Liver (tissue), 7 donors: ENCODE measurements at regions not wholly inside any gene's neighbourhood (a gene's known extent, or its start where the extent isn't known, plus 50 kb on each side); places are given as distances from the start of the nearest gene placed in this dataset.

Source experiments
- DNase-seq: peaks from one replicate; pipeline ENCODE4 v3.0.0-alpha.2; 2017; ENCODE audit warnings: low spot score
- H3K27ac ChIP-seq, 2 donors: one replicate each; pipeline ENCODE4 v1.7.0; 2013; ENCODE audit warnings: inconsistent platforms in 2 of 2, low read length in 2 of 2, control low read depth in 1 of 2, low read depth in 1 of 2, mild to moderate bottlenecking in 1 of 2
- H3K27me3 ChIP-seq, 4 donors: one replicate each; pipeline versions ENCODE4 v1.6.1 to v1.7.0; 2013; ENCODE audit warnings: low read length in 3 of 4, inconsistent platforms in 1 of 4, mild to moderate bottlenecking in 1 of 4, moderate library complexity in 1 of 4; ENCODE audit not compliant: control insufficient read depth in 4 of 4, insufficient read depth in 4 of 4
- H3K36me3 ChIP-seq, 4 donors: one replicate each; pipeline versions ENCODE4 v1.6.1 to v1.7.0; 2013; ENCODE audit warnings: low read length in 3 of 4, mild to moderate bottlenecking in 3 of 4, low read depth in 1 of 4, moderate library complexity in 1 of 4; ENCODE audit not compliant: control insufficient read depth in 4 of 4, insufficient read depth in 3 of 4
- H3K4me1 ChIP-seq, 4 donors: one replicate each; pipeline versions ENCODE4 v1.6.1 to v1.7.0; 2013; ENCODE audit warnings: low read length in 3 of 4, mild to moderate bottlenecking in 3 of 4, moderate library complexity in 1 of 4; ENCODE audit not compliant: control insufficient read depth in 4 of 4, insufficient read depth in 4 of 4
- H3K4me3 ChIP-seq, 3 donors: one replicate each; pipeline versions ENCODE4 v1.6.1 to v1.7.0; 2013; ENCODE audit warnings: low read length in 3 of 3, control low read depth in 1 of 3, low read depth in 1 of 3, mild to moderate bottlenecking in 1 of 3
- H3K9ac ChIP-seq, 2 donors: one replicate each; pipeline ENCODE4 v1.7.0; 2013; ENCODE audit warnings: low read length in 2 of 2, mild to moderate bottlenecking in 2 of 2, moderate library complexity in 2 of 2, control low read depth in 1 of 2, low read depth in 1 of 2
- H3K9me3 ChIP-seq, 4 donors: one replicate each; pipeline versions ENCODE4 v1.6.1 to v1.7.0; 2013; ENCODE audit warnings: low read length in 3 of 4; ENCODE audit not compliant: control insufficient read depth in 4 of 4
- ATF3 ChIP-seq: IDR thresholded peaks from 2 replicates; pipeline ENCODE4 v1.6.1; 2016; ENCODE audit warnings: antibody characterized with exemption
- FOXA1 ChIP-seq: IDR thresholded peaks from 2 replicates; pipeline ENCODE4 v1.6.1; 2016; ENCODE audit warnings: antibody characterized with exemption
- HNF4A ChIP-seq, 2 donors: conservative IDR thresholded peaks; 2 replicates each; pipeline ENCODE4 v1.6.1; 2016; ENCODE audit warnings: antibody characterized with exemption in 2 of 2, mild to moderate bottlenecking in 2 of 2
- HNF4G ChIP-seq: IDR thresholded peaks from 2 replicates; pipeline ENCODE4 v1.6.1; 2016; ENCODE audit warnings: antibody characterized with exemption
- JUND ChIP-seq, 2 donors: IDR thresholded peaks; 2 replicates each; pipeline ENCODE4 v1.6.1; 2016; ENCODE audit warnings: antibody characterized with exemption in 2 of 2
- MAX ChIP-seq: IDR thresholded peaks from 2 replicates; pipeline ENCODE4 v1.6.1; 2016; ENCODE audit warnings: antibody characterized with exemption
- NR2F2 ChIP-seq: IDR thresholded peaks from 2 replicates; pipeline ENCODE4 v1.6.1; 2016; ENCODE audit warnings: antibody characterized with exemption
- RAD21 ChIP-seq, 2 donors: IDR thresholded peaks; 2 replicates each; pipeline ENCODE4 v1.6.1; 2016; ENCODE audit warnings: antibody characterized with exemption in 2 of 2, mild to moderate bottlenecking in 2 of 2
- RXRA ChIP-seq, 2 donors: IDR thresholded peaks; 2 replicates each; pipeline ENCODE4 v1.6.1; 2017 to 2018; ENCODE audit warnings: antibody characterized with exemption in 2 of 2, mild to moderate bottlenecking in 1 of 2
- TAF1 ChIP-seq: conservative IDR thresholded peaks from 2 replicates; pipeline ENCODE4 v1.6.1; 2016; ENCODE audit warnings: antibody characterized with exemption, mild to moderate bottlenecking
- ZBTB33 ChIP-seq: IDR thresholded peaks from 2 replicates; pipeline ENCODE4 v1.6.1; 2016; ENCODE audit warnings: antibody characterized with exemption
- WGBS: extraction: QIAGEN DNeasy Blood & Tissue Kit; methylation state at CpG from one replicate; pipeline ENCODE4 v1.1.7; 2013; 5-methylcytosine and 5-hydroxymethylcytosine counted together
- TF ChIP-seq, protein P1 (sequence below): IDR thresholded peaks from 2 replicates; pipeline ENCODE4 v1.6.1; 2016; ENCODE audit warnings: antibody characterized with exemption, mild to moderate bottlenecking
- donor health status: healthy.
- donor health status: healthy.
- donor health status: healthy.
- donor health status: healthy.

- no peak for TF ChIP-seq ZBTB33
These were observed 118.6 kb upstream of the SERPINE2 start (continued) for GRCh38 chr2:224157655-224158054.

- WGBS, result 82% methylated on average over 4 of the region's 4 CpGs
- H3K4me1 ChIP-seq, result no peaks in the 10 kb centered on the region
- no peak overlapping the region for H3K27ac ChIP-seq
- no peaks in the 10 kb centered on the region for H3K9me3 ChIP-seq
- no peak for DNase-seq
- H3K36me3 ChIP-seq, result no peaks in the 10 kb centered on the region
- H3K27me3 ChIP-seq, result no peaks in the 10 kb centered on the region
- TF ChIP-seq RAD21 (IDR thresholded peaks at IDR 0.05) (no peak), FOXA1 (no peak), HNF4A (conservative IDR thresholded peaks at IDR 0.05) (no peak), RXRA (IDR thresholded peaks at IDR 0.05) (no peak), ZBTB33 (no peak), HNF4G (no peak), JUND (IDR thresholded peaks at IDR 0.05) (no peak), NR2F2 (no peak), ATF3 (no peak), TAF1 (no peak), MAX (no peak)
- TF ChIP-seq, protein P1, sequence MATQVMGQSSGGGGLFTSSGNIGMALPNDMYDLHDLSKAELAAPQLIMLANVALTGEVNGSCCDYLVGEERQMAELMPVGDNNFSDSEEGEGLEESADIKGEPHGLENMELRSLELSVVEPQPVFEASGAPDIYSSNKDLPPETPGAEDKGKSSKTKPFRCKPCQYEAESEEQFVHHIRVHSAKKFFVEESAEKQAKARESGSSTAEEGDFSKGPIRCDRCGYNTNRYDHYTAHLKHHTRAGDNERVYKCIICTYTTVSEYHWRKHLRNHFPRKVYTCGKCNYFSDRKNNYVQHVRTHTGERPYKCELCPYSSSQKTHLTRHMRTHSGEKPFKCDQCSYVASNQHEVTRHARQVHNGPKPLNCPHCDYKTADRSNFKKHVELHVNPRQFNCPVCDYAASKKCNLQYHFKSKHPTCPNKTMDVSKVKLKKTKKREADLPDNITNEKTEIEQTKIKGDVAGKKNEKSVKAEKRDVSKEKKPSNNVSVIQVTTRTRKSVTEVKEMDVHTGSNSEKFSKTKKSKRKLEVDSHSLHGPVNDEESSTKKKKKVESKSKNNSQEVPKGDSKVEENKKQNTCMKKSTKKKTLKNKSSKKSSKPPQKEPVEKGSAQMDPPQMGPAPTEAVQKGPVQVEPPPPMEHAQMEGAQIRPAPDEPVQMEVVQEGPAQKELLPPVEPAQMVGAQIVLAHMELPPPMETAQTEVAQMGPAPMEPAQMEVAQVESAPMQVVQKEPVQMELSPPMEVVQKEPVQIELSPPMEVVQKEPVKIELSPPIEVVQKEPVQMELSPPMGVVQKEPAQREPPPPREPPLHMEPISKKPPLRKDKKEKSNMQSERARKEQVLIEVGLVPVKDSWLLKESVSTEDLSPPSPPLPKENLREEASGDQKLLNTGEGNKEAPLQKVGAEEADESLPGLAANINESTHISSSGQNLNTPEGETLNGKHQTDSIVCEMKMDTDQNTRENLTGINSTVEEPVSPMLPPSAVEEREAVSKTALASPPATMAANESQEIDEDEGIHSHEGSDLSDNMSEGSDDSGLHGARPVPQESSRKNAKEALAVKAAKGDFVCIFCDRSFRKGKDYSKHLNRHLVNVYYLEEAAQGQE, result no peak
- H3K4me3 ChIP-seq, result no peak overlapping the region
- no peak overlapping the region for H3K9ac ChIP-seq
These were observed 117.3 kb upstream of the SERPINE2 start for GRCh38 chr2:224156436-224156835.

- no peaks in the 10 kb centered on the region for H3K27me3 ChIP-seq
- TF ChIP-seq FOXA1 (no peak), MAX (no peak), RAD21 (IDR thresholded peaks at IDR 0.05) (no peak), HNF4A (conservative IDR thresholded peaks at IDR 0.05) (no peak)
- TF ChIP-seq, protein P1, result no peak
- no peak overlapping the region for H3K9ac ChIP-seq
- WGBS, result 73% methylated on average over 3 of the region's 3 CpGs
- H3K4me1 ChIP-seq, result no peaks in the 10 kb centered on the region
- DNase-seq, result no peak
- no peaks in the 10 kb centered on the region for H3K9me3 ChIP-seq
- H3K27ac ChIP-seq, result no peak overlapping the region
- H3K36me3 ChIP-seq, result no peaks in the 10 kb centered on the region
- no peak overlapping the region for H3K4me3 ChIP-seq
These were observed 116.8 kb upstream of the SERPINE2 start for GRCh38 chr2:224155896-224156295.
